Right lobe of liver (tissue), 6 donors: ENCODE measurements at regions not wholly inside any gene's neighbourhood (a gene's known extent, or its start where the extent isn't known, plus 50 kb on each side); places are given as distances from the start of the nearest gene placed in this dataset.

Experiments
- ATAC-seq, 4 donors: fragments of 200-7000 bp; cut with Tn5 transposase; one replicate each; pipeline ENCODE4 v1.9.1; 2020; ENCODE audit warnings: mild to moderate bottlenecking in 4 of 4, moderate library complexity in 4 of 4
- DNase-seq, 3 donors: peaks; one replicate each; pipeline ENCODE4 v3.0.0-alpha.2; 2020
- H3K27ac ChIP-seq, 3 donors: fragments of 200-600 bp; one replicate each; pipeline ENCODE4 v1.8.0; 2022
- H3K27me3 ChIP-seq, 2 donors: fragments of 200-600 bp; one replicate each; pipeline ENCODE4 v1.8.0; 2022
- H3K36me3 ChIP-seq, 4 donors: fragments of 200-600 bp; sonication (generic) in 1 of 4; one replicate each; pipeline versions ENCODE4 v1.5.1 to v1.8.0; 2017 to 2022; ENCODE audit warnings: control low read depth in 1 of 4
- H3K4me1 ChIP-seq, 4 donors: fragments of 200-600 bp; sonication (generic) in 1 of 4; one replicate each; pipeline versions ENCODE4 v1.5.1 to v1.8.0; 2017 to 2022; ENCODE audit warnings: control low read depth in 1 of 4
- H3K4me3 ChIP-seq, 3 donors: fragments of 200-600 bp; one replicate each; pipeline ENCODE4 v1.8.0; 2022
- H3K9me3 ChIP-seq, 4 donors: fragments of 200-600 bp; sonication (generic) in 1 of 4; one replicate each; pipeline versions ENCODE4 v1.5.1 to v1.8.0; 2017 to 2022; ENCODE audit warnings: control low read depth in 1 of 4
- CTCF ChIP-seq, 4 donors: fragments of 200-600 bp in 3 of 4; fragments of 450-650 bp in 1 of 4; IDR thresholded peaks; one replicate each; pipeline versions ENCODE4 v1.5.1 to v1.8.0; 2016 to 2022; ENCODE audit warnings: antibody characterized with exemption in 4 of 4, mild to moderate bottlenecking in 2 of 4
- POLR2A ChIP-seq: fragments of 450-650 bp; IDR thresholded peaks from one replicate; pipeline ENCODE4 v1.6.1; 2017; ENCODE audit warnings: antibody characterized with exemption, mild to moderate bottlenecking
- WGBS: methylation state at CpG from one replicate; pipeline ENCODE4 v1.1.6; 2018; ENCODE audit warnings: low coverage, low lambda C conversion rate; ENCODE audit not compliant: insufficient coverage; ENCODE audit errors: missing lambda C conversion rate; 5-methylcytosine and 5-hydroxymethylcytosine counted together
- intact Hi-C, 2 donors: fragments of 100-400 bp; cut with DNase I; formaldehyde crosslinking; loops; one replicate each; pipeline versions ENCODE4 v1.11.2 to v1.14.1; 2022
- donor health status: DM: no; HTN: yes; CAD: no.
- donor health status: DM: no; HTN: no; CAD: no.
- donor health status: DM: no; HTN: no; CAD: no.
- donor health status: DM: no; HTN: yes; CAD: no.
- donor health status: DM: no; HTN: yes; CAD: no.

DNA sequence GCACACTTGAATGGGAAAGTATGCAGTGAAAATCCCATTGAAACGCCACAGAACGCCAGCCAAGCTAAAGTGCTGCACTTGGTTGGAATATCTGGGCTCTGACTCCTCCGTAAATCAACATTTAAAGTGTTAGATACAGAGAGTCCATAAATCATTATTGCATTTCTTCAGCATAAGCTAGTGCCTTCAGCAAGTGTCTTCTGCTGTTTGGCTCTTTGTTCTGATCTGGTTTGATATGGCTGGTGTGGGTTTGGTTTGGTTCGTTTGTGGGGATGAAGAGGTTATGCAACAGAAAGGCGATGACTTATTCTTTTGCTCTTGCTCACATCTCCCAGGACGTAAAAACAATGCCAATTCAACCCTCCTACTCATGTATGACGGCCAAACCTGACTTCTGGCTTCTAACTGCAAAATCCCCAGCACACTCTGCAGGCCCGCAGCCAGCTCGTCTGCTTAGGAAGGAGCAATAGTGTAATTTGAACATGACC is 121.8 kb upstream of the ERG start:
- H3K27me3 ChIP-seq: no peaks in the 10 kb centered on the region
- H3K4me1 ChIP-seq: no peaks in the 10 kb centered on the region
- ATAC-seq: no peak
- no peaks in the 10 kb centered on the region for H3K9me3 ChIP-seq
- no peak overlapping the region for H3K4me3 ChIP-seq
- WGBS: 63% methylated on average over 7 of the region's 9 CpGs
- no peak overlapping the region for H3K27ac ChIP-seq
- intact Hi-C loops: no loop called here
- TF ChIP-seq CTCF (IDR thresholded peaks at IDR 0.05): no peak
- no peak for TF ChIP-seq POLR2A
- DNase-seq: no peak
- no peaks in the 10 kb centered on the region for H3K36me3 ChIP-seq

DNA sequence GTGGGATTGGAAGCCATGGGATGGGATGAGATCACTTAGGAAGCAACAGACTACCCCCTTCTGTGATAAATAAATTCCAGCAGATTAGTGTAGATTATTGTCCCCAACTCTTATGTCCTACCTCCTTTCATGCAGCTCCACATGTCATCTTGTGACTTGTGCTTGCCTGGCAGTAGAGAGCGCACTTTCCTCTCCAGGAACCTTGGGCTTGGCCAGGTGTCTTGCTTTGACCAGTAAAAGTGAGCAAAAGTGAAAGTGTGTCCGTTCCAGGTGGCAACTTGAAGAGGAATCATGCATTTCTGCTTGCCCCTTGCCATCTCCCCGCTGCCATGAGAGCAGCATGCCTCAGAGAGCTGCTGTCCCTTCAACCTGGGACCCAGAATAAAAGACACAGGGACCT is 122.9 kb upstream of the ERG start:
- no peak for TF ChIP-seq CTCF (IDR thresholded peaks at IDR 0.05)
- no peak for TF ChIP-seq POLR2A
- DNase-seq (no peak), ATAC-seq (no peak)
- H3K9me3 ChIP-seq: no peaks in the 10 kb centered on the region
- no peak overlapping the region for H3K27ac ChIP-seq
- no CpG with 5 or more reads among the region's 3 CpGs for WGBS
- no peaks in the 10 kb centered on the region for H3K4me1 ChIP-seq
- intact Hi-C loops: no loop called here
- H3K27me3 ChIP-seq: no peaks in the 10 kb centered on the region
- H3K4me3 ChIP-seq: no peak overlapping the region
- no peaks in the 10 kb centered on the region for H3K36me3 ChIP-seq

GRCh38 chr21:38622081-38622826 is 124.0 kb upstream of the ERG start:
- WGBS: 91% methylated on average over 5 of the region's 12 CpGs
- ATAC-seq: no peak
- no peak overlapping the region for H3K4me3 ChIP-seq
- no peak for DNase-seq
- intact Hi-C loops: no loop called here
- TF ChIP-seq POLR2A: no peak
- TF ChIP-seq CTCF (IDR thresholded peaks at IDR 0.05): no peak
- H3K4me1 ChIP-seq: no peaks in the 10 kb centered on the region
- H3K27ac ChIP-seq: no peak overlapping the region
- no peaks in the 10 kb centered on the region for H3K36me3 ChIP-seq
- no peaks in the 10 kb centered on the region for H3K27me3 ChIP-seq
- H3K9me3 ChIP-seq: no peaks in the 10 kb centered on the region

GRCh38 chr21:38622827-38623209 is 124.5 kb upstream of the ERG start:
- 33% methylated on average over 2 of the region's 2 CpGs for WGBS

More at GRCh38 chr21:38622827-38623209, 124.5 kb upstream of the ERG start:
- no peaks in the 10 kb centered on the region for H3K9me3 ChIP-seq
- no peaks in the 10 kb centered on the region for H3K4me1 ChIP-seq
- no peaks in the 10 kb centered on the region for H3K27me3 ChIP-seq
- DNase-seq: no peak
- no peak overlapping the region for H3K27ac ChIP-seq
- H3K36me3 ChIP-seq: no peaks in the 10 kb centered on the region
- TF ChIP-seq CTCF (IDR thresholded peaks at IDR 0.05) (no peak), POLR2A (no peak)
- ATAC-seq: no peak
- no peak overlapping the region for H3K4me3 ChIP-seq
- intact Hi-C loops: no loop called here
